Activated CD4-positive, alpha-beta T cell treated with anti-CD3 and anti-CD28 coated beads for 48 hours (primary cell): ENCODE measurements at regions not wholly inside any gene's neighbourhood (a gene's known extent, or its start where the extent isn't known, plus 50 kb on each side); places are given as distances from the start of the nearest gene placed in this dataset.

ENCODE experiments used
- DNase-seq: peaks from one replicate; pipeline ENCODE4 v3.0.0-alpha.2; 2020

DNA sequence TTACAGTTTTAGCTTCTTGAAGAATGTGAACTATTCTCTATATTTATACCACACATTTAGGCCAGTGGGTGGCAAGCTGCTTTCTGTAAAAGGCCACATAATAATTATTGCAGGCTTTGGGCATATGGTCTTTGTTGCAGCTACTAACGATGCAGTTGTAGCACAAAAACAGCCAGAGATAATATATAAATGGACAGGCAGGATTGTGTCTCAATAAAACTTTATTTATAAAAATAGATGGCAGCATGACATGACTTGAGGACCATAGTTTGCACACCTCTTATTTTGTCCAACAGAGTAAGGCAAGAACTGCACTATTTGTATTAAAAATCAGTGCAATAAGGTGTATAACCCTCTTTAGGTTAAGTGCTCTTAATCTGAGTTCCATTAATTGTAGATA, 415.0 kb downstream of the ANXA1 start:
- DNase-seq: no peak

DNA sequence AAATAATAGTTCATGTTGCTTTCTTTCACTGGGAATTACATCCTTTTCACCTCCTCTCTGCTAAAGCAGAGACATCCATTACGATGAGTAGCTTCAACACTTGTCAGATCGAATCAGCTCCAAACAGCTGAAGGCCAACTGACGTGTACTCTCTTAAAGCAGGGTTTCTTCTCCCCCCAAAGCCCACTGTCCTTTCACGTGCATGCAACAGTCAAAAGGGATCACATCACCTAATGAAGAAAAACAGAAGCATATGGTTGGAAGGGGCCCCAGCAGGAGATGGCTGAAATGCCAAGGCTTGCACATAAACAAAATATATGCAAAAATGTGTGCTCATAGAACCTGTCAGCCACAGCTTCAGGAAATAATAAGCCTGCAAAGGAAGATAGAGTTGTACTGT, 421.6 kb downstream of the ANXA1 start:
- no peak for DNase-seq

DNA sequence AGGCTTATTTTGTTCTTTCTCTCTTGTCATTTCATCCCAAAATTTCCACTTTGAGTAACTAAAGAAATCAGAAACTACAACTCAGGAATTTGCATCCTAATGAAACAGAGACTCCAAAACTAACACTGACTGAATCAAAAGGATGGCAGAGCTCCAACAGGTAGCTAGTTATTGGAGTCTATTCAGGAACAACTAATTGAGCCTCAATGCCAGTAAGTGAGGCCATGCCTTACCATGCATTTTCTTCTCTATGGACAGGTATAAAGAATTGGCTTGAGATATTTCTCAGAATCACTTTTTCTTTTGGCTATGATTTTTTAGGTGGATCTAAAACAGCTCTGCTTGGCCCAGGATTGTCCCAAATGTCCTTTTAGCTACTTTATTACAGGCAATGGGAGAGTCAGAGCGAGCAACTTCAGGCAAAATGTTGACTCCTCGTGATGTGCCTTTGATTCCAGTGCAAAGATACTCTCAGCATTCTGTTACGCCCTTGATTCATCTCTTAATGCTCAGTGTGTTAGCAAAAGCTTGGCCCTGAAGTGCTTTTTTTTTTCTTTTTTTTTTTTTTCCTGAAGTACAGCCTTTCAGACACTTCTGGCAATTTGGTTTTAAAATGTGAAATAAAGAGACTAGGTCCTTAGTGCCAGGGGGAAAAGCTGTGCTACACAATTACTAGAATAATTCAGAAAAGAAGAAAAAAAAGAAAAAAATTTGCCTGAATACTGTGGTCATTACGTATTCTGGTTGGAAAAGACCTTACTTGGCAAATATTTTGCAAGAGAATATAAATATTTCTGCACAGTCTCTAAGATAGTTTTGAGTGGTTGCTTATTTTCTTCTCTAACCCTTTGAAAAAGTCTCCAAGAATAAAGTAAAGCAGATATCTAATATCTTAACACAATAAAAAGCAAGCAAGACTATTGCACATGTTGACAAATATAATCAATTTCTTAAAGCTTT, 423.7 kb downstream of the ANXA1 start:
- no peak for DNase-seq

DNA sequence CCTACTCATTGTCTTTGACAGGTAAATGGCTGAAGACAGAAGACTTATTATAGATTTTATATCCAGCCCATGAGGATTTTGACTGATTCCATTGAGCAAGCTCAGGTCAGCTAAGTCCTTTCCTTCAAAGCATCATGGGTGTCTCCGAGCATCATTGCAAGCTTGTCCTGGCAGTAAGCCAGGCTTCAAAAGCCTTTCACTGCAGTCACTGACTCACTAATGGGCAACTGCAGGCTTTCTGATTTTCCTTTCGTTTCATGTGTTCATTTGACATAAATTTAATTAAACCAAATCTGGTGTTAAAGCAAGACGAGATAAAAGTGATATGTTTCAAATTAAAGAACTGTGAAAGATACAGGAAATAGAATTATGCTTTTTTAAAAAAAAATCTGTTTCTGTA, 426.2 kb downstream of the ANXA1 start:
- no peak for DNase-seq

DNA sequence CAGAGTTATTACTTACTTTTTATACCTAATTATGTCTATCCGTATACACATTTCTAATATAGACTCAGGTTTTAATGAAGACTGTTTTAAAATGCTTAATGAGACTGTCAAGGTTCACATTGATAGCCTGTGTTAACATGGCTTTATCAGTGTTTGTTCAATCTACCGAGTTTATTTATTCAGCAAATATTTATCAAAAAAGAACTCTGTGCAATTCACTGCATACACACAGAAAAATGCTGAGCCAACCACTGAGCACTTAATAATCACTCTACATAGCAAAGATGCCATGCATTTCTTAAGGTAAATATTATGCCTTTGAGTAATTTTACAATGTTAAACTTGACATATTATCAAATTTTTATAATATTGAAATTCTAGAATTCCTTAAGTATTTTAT, 428.2 kb downstream of the ANXA1 start:
- no peak for DNase-seq

DNA sequence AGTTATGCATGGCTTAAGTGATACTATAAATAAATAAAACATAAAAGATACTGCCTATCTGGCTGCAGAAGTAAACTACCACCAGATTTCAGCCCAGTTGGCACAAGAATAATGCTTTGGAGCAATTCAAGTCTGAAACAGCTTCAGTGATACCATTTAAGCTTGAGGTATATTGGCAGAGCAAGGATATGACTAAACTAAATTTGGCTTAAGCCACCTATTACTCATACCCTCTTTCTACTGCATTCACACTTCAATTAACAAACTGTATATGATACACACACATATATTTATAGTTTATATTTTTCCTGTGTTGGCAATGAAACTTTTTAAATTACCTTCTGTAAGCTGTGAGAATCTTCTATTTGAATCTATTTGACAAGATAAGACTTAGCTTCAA, 431.9 kb downstream of the ANXA1 start:
- no peak for DNase-seq

DNA sequence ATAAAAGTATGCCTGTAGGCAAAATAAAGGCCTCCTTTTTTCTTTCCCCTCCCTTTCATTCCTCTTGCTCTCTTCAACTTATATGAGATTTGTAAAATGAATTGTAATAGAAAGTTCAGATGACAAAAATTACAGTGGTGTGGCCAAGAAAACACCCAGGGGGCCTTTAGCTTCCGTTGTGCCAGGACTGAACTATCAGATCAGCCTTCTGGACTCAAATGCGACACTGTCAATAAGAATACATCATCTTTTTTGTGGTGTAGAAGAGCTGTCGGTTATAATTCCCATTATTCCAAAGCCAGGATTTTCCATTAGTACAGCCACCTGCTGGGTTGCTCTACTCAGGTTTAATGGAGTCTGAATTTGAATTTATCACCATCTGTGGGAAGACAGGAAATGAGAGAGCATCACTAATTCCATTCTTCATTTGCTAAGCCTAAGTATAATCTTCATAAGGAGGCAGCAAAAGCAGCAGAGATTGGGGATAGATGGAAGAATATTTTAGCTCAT, 443.4 kb downstream of the ANXA1 start:
- DNase-seq: no peak

DNA sequence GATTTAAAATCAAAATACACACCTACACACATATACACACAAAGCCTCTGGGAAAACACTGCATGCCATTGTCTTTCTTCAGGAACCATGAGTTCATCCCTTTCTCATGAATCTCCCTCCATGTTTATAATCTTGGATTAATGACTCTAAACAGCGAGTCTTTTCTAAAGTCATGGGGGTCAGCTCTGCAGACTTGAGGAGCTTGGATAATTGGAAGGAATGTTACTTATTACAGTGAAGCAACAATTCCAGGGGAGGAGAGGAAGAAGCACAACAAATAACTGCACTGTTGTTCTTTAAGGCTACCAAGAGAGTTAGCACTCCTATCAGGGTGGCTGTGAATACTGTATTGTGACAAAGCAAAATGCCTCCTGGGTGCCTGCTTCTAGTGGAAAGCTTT, 444.7 kb downstream of the ANXA1 start:
- no peak for DNase-seq

DNA sequence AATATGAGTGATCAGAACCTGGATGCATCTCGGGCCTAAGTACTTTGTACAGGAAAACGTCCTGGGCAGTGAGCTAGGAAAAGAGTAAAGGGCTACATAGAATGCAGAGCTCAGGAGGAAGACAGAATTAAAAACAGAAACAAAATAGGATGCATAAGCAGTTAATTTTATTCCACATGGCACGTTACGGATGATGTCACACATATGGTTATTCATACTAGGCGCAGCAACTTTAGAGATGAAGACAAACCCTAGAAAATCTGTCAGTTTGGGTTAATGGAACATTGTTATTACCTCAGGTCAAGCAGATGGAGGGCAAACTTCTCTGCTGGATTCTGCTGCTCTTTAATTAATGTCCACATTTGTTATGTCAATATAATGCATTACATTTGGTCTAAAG, 445.4 kb downstream of the ANXA1 start:
- no peak for DNase-seq

DNA sequence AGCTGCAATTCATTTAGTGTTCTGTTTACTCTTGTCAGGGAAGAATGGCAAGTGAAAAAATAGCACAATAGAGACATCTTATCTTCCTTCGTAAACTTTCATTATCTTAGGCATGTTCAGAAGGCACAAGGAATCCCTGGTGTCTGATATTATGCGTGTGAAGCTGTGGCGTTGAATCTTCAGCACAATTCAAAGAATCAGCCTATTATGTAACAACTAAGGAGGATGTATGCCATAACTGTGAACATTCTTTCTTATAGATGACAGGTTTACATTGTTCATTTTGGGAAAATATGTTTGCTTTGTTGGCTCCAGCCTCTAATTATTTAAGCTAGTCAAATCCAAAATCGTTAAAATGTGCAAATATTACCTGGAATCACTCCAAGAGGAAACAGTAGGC, 446.1 kb downstream of the ANXA1 start:
- DNase-seq: no peak

DNA sequence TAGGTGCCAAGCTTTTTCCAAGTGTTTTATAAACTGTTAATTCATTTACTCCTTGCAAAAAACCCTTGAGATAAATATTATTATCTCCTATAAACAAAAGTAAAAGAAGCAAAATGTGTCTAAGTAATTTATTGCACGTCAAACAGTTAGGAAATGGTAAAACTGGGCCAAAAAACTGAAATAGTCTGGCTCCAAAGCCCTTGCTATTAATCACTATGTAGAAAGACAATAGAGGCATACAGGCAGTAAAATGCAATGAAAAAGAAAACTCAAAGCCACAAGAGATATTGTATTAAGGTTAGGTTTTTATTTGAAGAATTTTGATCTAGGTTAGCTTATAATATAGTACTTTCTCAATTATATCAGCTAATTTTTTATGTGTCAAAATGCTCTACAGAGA, 457.7 kb downstream of the ANXA1 start:
- no peak for DNase-seq

DNA sequence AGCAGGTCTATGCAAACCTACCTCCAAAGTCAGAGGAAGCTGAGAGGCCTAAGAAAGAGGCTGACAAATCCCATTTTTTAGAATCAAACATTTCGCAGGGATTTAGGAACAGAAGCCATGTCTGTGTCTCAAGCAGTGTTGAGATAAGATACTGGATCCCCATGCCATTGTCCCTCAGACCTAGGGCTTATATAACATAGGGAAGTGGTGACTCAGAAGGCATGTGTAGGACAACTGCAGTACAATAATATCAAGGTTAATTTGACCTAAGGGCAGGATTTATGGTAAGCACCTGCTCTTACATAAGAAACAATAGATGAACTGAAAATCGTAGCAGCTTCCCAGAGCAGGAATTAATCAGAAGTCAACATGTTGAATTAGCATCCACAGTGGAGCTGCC, 459.4 kb downstream of the ANXA1 start:
- no peak for DNase-seq

DNA sequence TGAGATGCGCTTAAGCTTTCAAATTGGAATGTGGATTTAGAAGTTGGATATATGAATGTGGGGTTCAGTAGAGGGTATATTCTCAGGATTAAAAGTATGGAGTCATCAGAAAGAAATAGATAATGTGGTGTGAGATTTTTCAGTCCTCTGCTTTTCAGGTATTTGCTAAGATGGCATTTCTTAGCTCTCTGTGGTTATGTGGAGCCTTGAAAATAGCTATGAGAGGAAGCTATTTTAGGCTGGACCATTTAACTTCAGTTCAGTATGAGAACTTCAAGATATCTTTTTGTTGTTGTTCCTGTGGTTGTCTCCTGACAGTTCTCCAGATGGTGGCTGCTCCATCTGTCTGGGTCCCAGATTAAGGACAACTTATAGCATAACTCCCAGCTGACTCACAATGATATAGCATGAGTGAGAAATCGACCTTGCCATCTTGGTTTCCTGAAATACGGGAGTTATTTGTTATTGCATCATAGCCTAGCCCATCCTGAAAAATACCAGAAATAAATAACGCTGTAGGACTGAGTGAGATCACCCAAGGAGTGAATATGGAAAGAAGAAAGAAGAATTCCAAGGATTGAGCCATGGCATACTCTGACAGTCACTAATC, 461.5 kb downstream of the ANXA1 start:
- DNase-seq: no peak

DNA sequence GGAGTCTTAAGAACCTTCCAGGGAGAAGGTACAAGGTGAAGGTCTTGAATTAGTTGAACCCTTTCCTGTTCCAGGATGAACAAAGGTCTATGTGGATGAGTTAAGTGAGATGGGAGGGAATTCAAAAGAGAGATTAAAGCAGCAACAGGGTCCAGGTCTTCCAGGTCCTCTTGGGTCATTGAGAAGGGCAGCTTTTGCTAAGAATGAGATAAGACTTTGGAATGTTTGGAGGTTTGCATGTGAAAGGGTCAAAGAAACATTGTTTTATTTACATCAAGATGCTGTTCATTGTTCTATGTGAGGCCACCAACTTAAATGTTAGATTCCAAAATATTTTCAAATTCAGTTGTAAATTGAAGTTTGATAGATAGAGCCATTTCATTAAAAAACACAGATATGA, 463.9 kb downstream of the ANXA1 start:
- DNase-seq: no peak

DNA sequence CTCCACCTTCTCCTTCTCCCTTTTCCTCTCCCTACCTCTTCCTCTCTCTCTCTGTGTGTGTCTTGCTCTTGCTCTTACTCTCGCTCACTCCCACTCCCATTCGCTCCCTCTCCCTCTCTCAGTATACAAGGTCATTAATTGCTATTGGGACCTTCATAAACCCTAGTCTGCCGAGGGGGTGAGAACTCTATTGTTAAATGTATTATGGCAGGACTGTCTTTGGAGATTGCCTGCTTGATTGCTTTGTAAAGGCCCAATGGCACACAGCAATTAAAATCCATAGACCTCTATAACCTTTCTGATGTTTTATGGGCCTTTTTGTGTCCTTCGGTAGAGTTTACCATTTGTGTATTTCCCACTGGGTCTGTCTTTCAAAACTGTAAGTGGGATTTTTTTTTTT, 465.9 kb downstream of the ANXA1 start:
- DNase-seq: no peak

DNA sequence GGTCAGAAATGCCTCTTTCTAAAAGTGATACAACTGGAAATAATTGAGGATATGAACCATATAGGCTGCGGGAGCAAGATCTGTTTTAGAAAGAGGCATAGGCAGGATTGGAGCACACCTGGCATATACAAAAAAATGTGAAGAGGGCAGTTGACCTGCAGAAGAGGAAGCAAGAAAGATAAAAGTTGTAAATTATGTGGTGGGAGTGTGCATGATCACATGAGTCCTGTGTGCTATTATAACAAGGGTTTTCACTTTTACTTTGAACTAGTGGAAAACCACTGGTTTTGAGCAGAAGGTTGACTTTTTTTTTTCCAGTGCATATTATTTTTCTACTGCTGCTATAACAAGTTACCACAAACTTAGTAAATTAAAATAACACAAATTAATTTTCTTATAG, 489.3 kb downstream of the ANXA1 start:
- DNase-seq: no peak

DNA sequence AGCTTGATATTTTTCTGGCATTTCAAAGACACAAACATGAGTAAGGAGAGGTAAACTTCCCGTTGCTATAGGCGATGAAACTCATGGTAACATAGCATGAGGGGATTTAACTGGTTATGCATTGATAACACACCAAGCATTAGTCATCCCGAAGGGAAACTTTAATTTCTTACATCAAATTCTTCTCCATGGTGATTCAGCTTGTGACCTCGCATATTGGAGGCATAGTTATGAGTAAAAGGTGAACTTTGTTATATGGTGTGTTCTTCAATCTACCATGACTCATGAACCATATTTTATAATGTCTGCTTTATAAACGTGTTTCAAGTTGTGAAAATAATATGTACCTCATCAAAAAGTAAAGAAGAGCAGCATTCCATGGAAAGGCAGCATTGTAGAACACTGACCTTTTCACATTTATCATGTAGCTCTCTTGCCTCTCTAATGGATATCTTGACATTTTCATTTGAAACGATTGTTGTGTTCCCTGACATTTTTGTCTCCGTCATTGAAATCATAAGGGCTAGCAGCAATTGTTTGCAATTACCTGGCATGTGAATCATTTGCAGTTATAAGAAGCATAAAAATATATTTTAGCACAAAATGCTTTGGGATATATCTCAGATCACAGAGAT, 491.8 kb downstream of the ANXA1 start:
- no peak for DNase-seq

DNA sequence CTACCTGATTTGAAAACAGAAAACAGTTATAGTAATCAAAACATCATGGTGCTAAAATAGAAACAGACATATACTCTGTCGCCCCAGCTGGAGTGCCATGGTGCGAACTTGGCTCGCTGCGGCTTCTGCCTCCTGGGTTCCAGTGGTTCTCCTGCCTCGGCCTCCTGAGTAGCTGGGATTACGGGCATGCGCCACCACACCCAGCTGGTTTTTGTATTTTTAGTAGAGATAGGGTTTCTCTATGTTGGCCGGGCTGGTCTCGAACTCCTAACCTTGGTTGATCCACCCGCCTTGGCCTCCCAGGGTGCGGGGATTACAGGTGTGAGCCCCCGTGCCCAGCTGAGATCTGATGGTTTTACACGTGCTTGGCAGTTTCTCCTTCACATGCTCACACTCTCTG, 495.9 kb downstream of the ANXA1 start:
- DNase-seq: no peak

DNA sequence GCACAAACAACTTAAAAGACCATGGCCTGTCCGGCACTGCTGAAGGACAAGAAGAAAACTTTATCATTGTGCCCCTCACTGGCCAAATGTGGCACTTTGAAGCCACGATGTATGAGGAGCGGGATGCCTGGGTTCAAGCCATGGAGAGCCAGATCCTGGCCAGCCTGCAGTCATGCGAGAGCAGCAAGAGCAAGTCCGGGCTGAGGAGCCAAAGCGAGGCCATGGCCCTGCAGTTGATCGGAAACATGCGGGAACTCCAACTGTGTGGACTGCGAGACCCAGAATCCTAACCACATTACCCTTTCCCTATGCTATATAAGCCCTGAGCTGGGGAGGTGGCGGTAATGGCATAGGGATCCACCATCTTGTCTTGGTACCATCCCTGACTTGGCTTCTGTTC, 497.9 kb downstream of the ANXA1 start:
- DNase-seq: no peak

DNA sequence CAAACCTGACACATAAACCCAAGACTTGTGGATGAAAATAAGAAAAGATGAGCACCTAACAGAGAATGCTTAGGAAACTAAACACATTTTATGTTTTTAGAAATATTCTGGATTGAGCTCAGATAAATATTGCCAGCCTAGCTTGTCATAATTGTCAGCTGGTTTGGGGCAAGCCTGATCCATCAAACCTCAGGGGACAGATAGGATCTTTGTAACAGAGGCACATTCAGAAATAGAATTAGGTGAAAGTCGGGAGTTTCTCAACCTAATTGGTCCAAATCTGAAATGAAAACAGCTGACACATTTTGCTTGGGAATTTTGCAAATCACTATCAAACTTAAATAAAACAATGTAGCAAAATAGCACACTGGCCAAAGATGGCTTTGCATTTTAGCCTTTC, 503.7 kb downstream of the ANXA1 start:
- no peak for DNase-seq

DNA sequence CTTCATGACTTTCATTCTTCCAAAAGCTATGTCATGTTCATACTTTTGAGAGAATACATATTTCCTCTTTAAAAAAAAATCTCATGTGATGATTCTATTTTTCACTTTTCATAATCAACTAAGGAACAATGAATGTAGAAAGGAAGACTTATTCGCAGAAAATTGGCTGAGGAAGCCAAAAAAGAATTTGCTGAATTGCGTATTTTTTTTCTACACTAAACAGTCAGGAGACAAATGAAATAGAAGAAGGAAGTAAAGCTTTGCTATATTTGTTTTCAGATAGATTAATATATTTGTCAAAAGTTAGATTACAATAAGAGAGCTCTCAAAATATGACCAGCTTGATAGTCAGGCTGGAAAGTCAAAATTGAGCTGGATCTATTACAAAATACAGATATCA, 504.2 kb downstream of the ANXA1 start:
- no peak for DNase-seq

DNA sequence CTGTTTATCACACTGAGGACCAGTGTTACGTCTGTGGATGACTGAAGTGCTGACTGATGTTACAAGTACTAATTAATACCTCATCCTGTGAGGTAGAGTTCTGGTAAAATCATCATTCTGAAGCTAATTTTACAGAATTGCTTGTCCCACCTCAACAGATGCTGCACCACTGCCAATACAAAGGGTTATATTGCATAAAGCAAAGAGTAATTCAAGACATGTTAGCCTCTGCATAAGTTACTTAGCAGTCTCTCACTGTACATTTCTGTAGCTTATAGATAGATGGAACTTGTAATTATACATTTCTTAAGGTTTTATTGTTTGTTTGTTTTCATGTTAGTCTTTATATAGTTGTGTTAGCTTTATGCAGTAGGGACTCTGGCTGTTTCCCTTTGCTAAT, 513.6 kb downstream of the ANXA1 start:
- DNase-seq: no peak

DNA sequence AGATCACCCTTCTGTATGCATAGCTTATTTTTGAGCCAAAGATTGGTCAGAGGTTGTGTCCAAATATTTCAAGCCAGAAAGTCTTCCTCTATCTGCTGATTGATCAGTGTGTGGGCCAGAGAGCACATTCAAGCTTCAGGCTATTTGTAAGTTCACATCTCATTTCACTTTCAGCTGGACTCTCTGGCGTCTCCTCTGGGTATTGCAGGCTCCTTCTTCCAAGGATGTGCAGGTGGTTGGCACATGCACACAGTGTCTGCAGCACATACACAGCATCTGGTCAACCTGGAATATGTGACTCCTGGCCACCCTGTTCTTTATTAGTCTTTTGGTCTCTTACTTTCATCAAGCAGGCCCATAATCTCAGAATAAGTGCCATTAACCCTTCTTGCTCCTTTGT, 516.1 kb downstream of the ANXA1 start:
- no peak for DNase-seq

DNA sequence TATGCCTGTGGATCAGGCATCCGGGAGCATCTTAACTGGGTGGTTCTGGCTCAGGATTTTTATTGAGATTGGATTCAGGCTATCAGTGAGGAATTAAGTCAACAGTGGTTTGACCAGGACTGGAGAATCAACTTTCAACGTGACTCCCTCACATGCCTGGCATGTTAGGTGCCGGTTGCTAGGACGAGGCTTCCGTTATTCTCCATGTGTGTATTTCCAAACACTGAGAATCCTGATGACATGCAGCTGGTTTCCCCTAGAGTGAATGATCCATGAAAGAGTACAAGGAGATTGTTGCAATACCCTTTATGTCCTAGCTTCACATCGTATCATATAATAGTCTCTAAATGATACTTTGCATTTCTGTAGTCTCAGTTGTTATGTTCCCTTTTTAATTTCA, 529.2 kb downstream of the ANXA1 start:
- no peak for DNase-seq
